ENCODE measurements at regions not wholly inside any gene's neighbourhood (a gene's known extent, or its start where the extent isn't known, plus 50 kb on each side); places are given as distances from the start of the nearest gene placed in this dataset.
"Not testable (repeated sequence)": the region's sequence is repeated elsewhere in the genome, so short reads cannot be mapped to it uniquely, and the experiment has no call there.

DNA sequence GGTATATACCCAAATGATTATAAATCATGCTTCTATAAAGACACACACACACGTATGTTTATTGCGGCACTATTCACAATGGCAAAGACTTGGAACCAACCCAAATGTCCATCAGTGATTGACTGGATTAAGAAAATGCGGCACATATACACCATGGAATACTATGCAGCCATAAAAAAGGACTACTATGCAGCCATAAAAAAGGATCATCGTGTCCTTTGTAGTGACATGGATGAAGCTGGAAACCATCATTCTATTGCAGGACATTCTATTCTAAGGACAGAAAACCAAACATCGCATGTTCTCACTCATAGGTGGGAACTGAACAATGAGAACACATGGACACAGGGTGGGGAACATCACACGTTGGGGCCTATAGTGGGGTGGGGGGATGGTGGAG lies 77.8 kb upstream of the THRB start:
- TF ChIP-seq, protein P1, sequence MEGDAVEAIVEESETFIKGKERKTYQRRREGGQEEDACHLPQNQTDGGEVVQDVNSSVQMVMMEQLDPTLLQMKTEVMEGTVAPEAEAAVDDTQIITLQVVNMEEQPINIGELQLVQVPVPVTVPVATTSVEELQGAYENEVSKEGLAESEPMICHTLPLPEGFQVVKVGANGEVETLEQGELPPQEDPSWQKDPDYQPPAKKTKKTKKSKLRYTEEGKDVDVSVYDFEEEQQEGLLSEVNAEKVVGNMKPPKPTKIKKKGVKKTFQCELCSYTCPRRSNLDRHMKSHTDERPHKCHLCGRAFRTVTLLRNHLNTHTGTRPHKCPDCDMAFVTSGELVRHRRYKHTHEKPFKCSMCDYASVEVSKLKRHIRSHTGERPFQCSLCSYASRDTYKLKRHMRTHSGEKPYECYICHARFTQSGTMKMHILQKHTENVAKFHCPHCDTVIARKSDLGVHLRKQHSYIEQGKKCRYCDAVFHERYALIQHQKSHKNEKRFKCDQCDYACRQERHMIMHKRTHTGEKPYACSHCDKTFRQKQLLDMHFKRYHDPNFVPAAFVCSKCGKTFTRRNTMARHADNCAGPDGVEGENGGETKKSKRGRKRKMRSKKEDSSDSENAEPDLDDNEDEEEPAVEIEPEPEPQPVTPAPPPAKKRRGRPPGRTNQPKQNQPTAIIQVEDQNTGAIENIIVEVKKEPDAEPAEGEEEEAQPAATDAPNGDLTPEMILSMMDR (optimal IDR thresholded peaks at IDR 0.05 in 1 of 3, IDR thresholded peaks at IDR 0.05 in 1 of 3, conservative IDR thresholded peaks at IDR 0.05 in 1 of 3; ENCODE audit: extremely low read depth in 1 of 3, insufficient read depth in 2 of 3, low read length in 3 of 3) = not testable (repeated sequence)
- TF ChIP-seq EZH2 (IDR thresholded peaks at IDR 0.05; ENCODE audit: low read length) = not testable (repeated sequence)
